ENCODE measurements at regions not wholly inside any gene's neighbourhood (a gene's known extent, or its start where the extent isn't known, plus 50 kb on each side); places are given as distances from the start of the nearest gene placed in this dataset.

GRCh38 chr9:81396528-81396927 lies 292.8 kb downstream of the TLE1 start:
- TF ChIP-seq POLR2AphosphoS5 (IDR thresholded peaks at IDR 0.05) (no peak), POLR2A (IDR thresholded peaks at IDR 0.05) (no peak), CTCF (IDR thresholded peaks at IDR 0.05) (no peak), EP300 (IDR thresholded peaks at IDR 0.05; ENCODE audit: low read depth) (no peak)

Data from transverse colon (tissue), 4 donors.